22Rv1 (cell line): ENCODE measurements at regions not wholly inside any gene's neighbourhood (a gene's known extent, or its start where the extent isn't known, plus 50 kb on each side); places are given as distances from the start of the nearest gene placed in this dataset.

Source experiments
- CTCF ChIP-seq: fragments of 450-650 bp; IDR thresholded peaks from 2 replicates; pipeline ENCODE4 v1.5.1; 2017; ENCODE audit warnings: mild to moderate bottlenecking
- ZFX ChIP-seq: fragments of 450-650 bp; IDR thresholded peaks from 2 replicates; pipeline ENCODE4 v1.6.1; 2017; ENCODE audit warnings: antibody characterized with exemption, borderline replicate concordance

- TF ChIP-seq CTCF (no peak), ZFX (no peak)
Observed at GRCh38 chr2:187614756-187615155, 60.5 kb upstream of the TFPI start.
